ENCODE measurements at regions not wholly inside any gene's neighbourhood (a gene's known extent, or its start where the extent isn't known, plus 50 kb on each side); places are given as distances from the start of the nearest gene placed in this dataset.

DNA sequence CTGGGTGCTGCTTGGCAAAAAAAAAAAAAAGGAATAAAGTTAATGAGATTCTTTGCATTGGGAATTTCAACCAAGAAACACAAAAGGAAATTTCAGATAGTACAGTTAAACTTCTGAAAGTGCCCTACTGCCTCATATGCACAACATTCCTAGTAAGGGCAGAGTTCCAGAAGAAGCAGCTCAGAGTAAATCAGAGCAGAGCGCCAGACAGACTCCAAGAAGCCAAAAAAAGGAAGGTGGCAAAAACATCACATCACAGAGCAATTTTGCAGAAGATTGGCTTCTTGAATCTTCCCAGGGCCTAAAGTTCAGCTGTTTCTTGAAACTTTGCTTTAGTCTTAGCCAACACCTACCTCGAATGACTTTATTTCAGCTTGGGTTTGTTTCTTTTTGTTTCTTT lies 544.1 kb downstream of the XPNPEP1 start:
- ChIA-PET POLR2A (no interaction called here), CTCF (no interaction called here)
- TF ChIP-seq, protein P1, sequence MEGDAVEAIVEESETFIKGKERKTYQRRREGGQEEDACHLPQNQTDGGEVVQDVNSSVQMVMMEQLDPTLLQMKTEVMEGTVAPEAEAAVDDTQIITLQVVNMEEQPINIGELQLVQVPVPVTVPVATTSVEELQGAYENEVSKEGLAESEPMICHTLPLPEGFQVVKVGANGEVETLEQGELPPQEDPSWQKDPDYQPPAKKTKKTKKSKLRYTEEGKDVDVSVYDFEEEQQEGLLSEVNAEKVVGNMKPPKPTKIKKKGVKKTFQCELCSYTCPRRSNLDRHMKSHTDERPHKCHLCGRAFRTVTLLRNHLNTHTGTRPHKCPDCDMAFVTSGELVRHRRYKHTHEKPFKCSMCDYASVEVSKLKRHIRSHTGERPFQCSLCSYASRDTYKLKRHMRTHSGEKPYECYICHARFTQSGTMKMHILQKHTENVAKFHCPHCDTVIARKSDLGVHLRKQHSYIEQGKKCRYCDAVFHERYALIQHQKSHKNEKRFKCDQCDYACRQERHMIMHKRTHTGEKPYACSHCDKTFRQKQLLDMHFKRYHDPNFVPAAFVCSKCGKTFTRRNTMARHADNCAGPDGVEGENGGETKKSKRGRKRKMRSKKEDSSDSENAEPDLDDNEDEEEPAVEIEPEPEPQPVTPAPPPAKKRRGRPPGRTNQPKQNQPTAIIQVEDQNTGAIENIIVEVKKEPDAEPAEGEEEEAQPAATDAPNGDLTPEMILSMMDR (IDR thresholded peaks at IDR 0.05; ENCODE audit: insufficient read depth, low read length, missing control alignments): no peak
- H3K4me3 ChIP-seq (ENCODE audit: low read depth, low read length): no peak overlapping the region
- no peak for DNase-seq (ENCODE audit: low read depth, low spot score)

DNA sequence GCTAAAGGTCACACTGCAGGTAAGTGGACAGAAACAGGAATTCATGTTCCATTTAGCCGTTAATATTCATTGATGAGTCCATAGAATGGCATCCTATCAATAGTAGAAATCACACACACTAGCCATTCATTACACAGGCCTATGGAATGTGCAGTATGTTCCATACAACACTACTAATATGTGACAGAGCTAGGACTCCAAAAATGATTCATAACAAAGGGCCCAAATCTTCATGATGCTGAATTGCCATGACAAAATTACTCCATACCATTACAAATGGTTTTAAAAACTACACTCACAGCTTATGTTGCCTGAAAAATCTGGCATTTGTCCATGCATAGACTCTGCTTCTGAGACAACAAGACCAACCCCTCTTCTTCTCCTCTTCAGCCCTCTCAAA lies 549.1 kb downstream of the XPNPEP1 start:
- DNase-seq (ENCODE audit: low read depth, low spot score): peak; percentile 34
- ChIA-PET POLR2A (no interaction called here), CTCF (no interaction called here)
- TF ChIP-seq, protein P1 (IDR thresholded peaks at IDR 0.05; ENCODE audit: insufficient read depth, low read length, missing control alignments): no peak
- no peak overlapping the region for H3K4me3 ChIP-seq (ENCODE audit: low read depth, low read length)

DNA sequence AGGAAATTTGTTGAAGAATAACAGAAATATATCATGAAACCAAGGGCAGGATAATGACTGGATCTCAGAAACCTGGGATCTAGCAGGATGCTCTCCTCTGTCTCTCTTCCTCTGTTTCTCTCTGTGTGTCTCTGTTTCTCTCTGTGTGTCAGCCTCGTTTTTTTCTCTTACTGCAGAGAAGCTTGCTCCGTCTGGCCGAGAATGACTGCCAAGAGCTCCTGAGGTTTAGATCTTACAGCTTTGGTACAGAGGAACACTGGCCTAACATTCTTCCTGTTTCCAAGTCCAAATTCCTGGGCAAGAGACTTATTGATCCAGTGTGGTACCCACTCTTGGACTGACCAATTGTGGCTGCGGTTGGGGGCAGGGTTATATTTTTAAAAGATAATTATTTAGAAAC lies 564.0 kb downstream of the XPNPEP1 start:
- DNase-seq (ENCODE audit: low read depth, low spot score): no peak
- POLR2A ChIA-PET: no interaction called here
- TF ChIP-seq, protein P1 (IDR thresholded peaks at IDR 0.05; ENCODE audit: insufficient read depth, low read length, missing control alignments): no peak
- CTCF ChIA-PET: no interaction called here
- no peak overlapping the region for H3K4me3 ChIP-seq (ENCODE audit: low read depth, low read length)

DNA sequence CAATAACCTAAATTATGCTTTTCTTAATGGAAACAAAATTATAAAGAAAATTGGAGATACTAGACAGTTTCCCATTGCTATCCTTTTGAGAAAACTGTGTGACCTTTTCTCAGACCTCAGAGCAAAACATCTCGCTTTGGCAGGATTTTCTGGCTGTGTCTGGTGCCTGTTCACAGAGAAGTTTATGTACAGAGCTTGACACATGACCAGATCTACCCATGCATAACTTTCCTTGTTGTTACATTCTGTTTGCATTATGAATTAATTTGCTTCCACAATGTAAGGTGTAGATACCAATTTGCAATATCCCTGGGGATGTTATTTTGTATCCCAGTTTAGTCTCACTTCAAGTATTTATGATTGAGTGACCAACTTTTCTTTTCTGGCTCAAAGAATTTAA lies 565.0 kb downstream of the XPNPEP1 start:
- ChIA-PET CTCF (no interaction called here), POLR2A (no interaction called here)

DNA sequence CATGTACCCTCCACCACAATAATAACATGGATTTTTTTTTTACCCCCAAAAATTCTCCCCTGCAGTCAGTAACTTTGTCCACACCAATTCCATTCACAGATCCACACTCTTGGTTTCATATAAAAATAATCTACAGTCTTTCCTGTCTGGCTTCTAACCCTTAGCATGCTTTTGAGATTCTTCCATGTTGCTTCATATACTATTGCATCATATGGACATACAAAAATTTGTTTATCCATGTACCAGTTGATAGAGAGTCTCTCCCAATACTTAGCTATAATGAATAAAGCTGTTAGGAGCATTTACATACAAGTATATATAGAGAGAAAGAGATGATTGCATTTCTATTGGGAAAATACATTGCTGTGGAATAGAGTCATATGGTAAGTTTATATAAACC lies 575.0 kb downstream of the XPNPEP1 start:
- TF ChIP-seq, protein P1 (IDR thresholded peaks at IDR 0.05; ENCODE audit: insufficient read depth, low read length, missing control alignments): no peak
- DNase-seq (ENCODE audit: low read depth, low spot score): no peak
- ChIA-PET CTCF (no interaction called here), POLR2A (no interaction called here)
- H3K4me3 ChIP-seq (ENCODE audit: low read depth, low read length): no peak overlapping the region

More for the DNA sequence above, 565.0 kb downstream of the XPNPEP1 start:
- TF ChIP-seq, protein P1 (IDR thresholded peaks at IDR 0.05; ENCODE audit: insufficient read depth, low read length, missing control alignments): no peak
- DNase-seq (ENCODE audit: low read depth, low spot score): no peak
- no peak overlapping the region for H3K4me3 ChIP-seq (ENCODE audit: low read depth, low read length)

DNA sequence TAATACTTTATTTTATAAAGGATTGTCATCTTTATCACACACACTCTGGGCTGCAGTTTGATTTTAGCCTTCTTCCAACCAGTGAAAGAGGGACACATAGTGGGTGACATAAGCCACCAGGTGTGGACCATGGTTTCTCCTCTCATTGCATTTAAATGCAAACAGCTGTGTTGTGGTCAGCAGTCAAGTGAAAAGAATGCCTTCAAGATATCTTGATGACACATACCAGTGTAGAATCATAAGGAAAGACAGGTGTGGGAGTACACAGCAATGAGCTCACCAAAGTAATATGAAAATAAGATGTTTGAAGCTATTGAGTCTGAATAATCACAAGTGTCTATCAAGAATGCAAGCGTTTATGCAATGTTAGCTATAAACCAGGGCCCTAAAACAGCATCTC lies 580.0 kb downstream of the XPNPEP1 start:
- ChIA-PET CTCF (no interaction called here), POLR2A (no interaction called here)
- TF ChIP-seq, protein P1 (IDR thresholded peaks at IDR 0.05; ENCODE audit: insufficient read depth, low read length, missing control alignments): no peak
- H3K4me3 ChIP-seq (ENCODE audit: low read depth, low read length): no peak overlapping the region
- no peak for DNase-seq (ENCODE audit: low read depth, low spot score)

Measured in AG04449 (cell line).